RWPE1 (cell line): ENCODE measurements at regions not wholly inside any gene's neighbourhood (a gene's known extent, or its start where the extent isn't known, plus 50 kb on each side); places are given as distances from the start of the nearest gene placed in this dataset.
"Not testable (repeated sequence)": the region's sequence is repeated elsewhere in the genome, so short reads cannot be mapped to it uniquely, and the experiment has no call there.

Source experiments
- CTCF ChIA-PET: fragments of 350-600 bp; sonication (Branson Sonifier 250); formaldehyde crosslinking; extraction: SDS; loops from one replicate; lab custom pipeline; 2021; lab: Yijun Ruan, JAX
- POLR2A ChIA-PET: fragments of 400-600 bp; formaldehyde crosslinking; extraction: SDS; loops from one replicate; lab custom pipeline; 2020; ENCODE audit warnings: antibody characterized with exemption; ENCODE audit not compliant: low non-redundant PET; lab: Yijun Ruan, JAX
- DNase-seq: peaks from one replicate; pipeline ENCODE4 v3.0.0; 2012; ENCODE audit warnings: low spot score
- H3K27ac ChIP-seq: fragments of 450-650 bp; 2 replicates; pipeline ENCODE4 v1.5.1; 2017
- CTCF ChIP-seq: fragments of 450-650 bp; conservative IDR thresholded peaks from 2 replicates; pipeline ENCODE4 v1.5.1; 2017; ENCODE audit warnings: low read depth, mild to moderate bottlenecking

- no peak for DNase-seq
- ChIA-PET CTCF (no interaction called here), POLR2A (no interaction called here)
- TF ChIP-seq CTCF = no peak
- H3K27ac ChIP-seq = no peak overlapping the region
Observed at GRCh38 chr3:36178018-36178417, 202.3 kb upstream of the STAC start.

GRCh38 chr3:36182024-36182423, 198.3 kb upstream of the STAC start:
- no peak for TF ChIP-seq CTCF
- ChIA-PET POLR2A (no interaction called here), CTCF (no interaction called here)
- no peak for DNase-seq
- no peak overlapping the region for H3K27ac ChIP-seq

- CTCF ChIA-PET, DNase-seq, H3K27ac ChIP-seq, POLR2A ChIA-PET: not testable (repeated sequence)
Observed at GRCh38 chr3:36187197-36187596, 193.1 kb upstream of the STAC start.

GRCh38 chr3:36192901-36193300, 187.4 kb upstream of the STAC start:
- ChIA-PET POLR2A (no interaction called here), CTCF (no interaction called here)
- no peak for TF ChIP-seq CTCF
- no peak for DNase-seq
- no peak overlapping the region for H3K27ac ChIP-seq

- DNase-seq = no peak
- POLR2A ChIA-PET = no interaction called here
- CTCF ChIA-PET = interaction anchor here (0.7 to 0.8 kb wide), 2 partner anchors 853 to 1582 kb away, joined by 4 read pairs; no protein-coding TSS in a partner anchor
- H3K27ac ChIP-seq = no peak overlapping the region
- TF ChIP-seq CTCF = no peak
Observed at GRCh38 chr3:36193448-36193847, 186.9 kb upstream of the STAC start.

GRCh38 chr3:36196058-36196457, 184.2 kb upstream of the STAC start:
- ChIA-PET POLR2A (no interaction called here), CTCF (no interaction called here)
- TF ChIP-seq CTCF = no peak

GRCh38 chr3:36197151-36197550, 183.2 kb upstream of the STAC start:
- TF ChIP-seq CTCF = no peak
- no peak overlapping the region for H3K27ac ChIP-seq
- ChIA-PET POLR2A (no interaction called here), CTCF (no interaction called here)
- DNase-seq = no peak

More at GRCh38 chr3:36196058-36196457, 184.2 kb upstream of the STAC start:
- no peak for DNase-seq
- H3K27ac ChIP-seq = no peak overlapping the region
